ENCODE measurements at regions not wholly inside any gene's neighbourhood (a gene's known extent, or its start where the extent isn't known, plus 50 kb on each side); places are given as distances from the start of the nearest gene placed in this dataset.

GRCh38 chr3:72344647-72345046, 503.6 kb downstream of the SHQ1 start:
- WGBS, 2 experiments (ENCODE audit: extremely low coverage in 1 of 2, insufficient coverage in 1 of 2, insufficient read length in 1 of 2, insufficient replicate concordance in 2 of 2, low coverage in 1 of 2, low lambda C conversion rate in 2 of 2, missing lambda C conversion rate in 1 of 2): 81% methylated on average over 6 of the region's 6 CpGs; no CpG with 5 or more reads in 1 of the 2 experiments
- peaks cover 0 to 4% (median 0%) of the 10 kb centered on the region in 4 experiments; a peak in 2 of 7 replicates for H3K4me1 ChIP-seq (replicated peaks in 1 of 4; ENCODE audit: control insufficient read depth in 3 of 4, insufficient read depth in 4 of 4, low read length in 3 of 4)

More at GRCh38 chr3:72344647-72345046, 503.6 kb downstream of the SHQ1 start:
- no peak for FAIRE-seq
- no peak overlapping the region for H4K91ac ChIP-seq (replicated peaks; ENCODE audit: insufficient read length, low read length)
- H3K14ac ChIP-seq (ENCODE audit: insufficient read length): no peak overlapping the region
- H2BK5ac ChIP-seq (ENCODE audit: low read depth, low read length): no peak overlapping the region
- ChIA-PET POLR2A (ENCODE audit: partially characterized antibody) (no interaction called here), CTCF (ENCODE audit: partially characterized antibody) (interaction anchor here (1.3 kb wide), 1 partner anchor 11 kb away, joined by 3 read pairs; no protein-coding TSS in a partner anchor)
- H2BK20ac ChIP-seq (ENCODE audit: low read length): no peak overlapping the region
- H3K4me2 ChIP-seq (ENCODE audit: insufficient read depth in 1 of 2, low read depth in 2 of 2, low read length in 2 of 2): no peak overlapping the region
- no peak overlapping the region for H2BK15ac ChIP-seq (ENCODE audit: low read length)
- no peak overlapping the region for H3K27ac ChIP-seq (ENCODE audit: low read depth, low read length)
- H3K9me3 ChIP-seq (ENCODE audit: insufficient read depth in 2 of 2, low read depth in 1 of 2, low read length in 1 of 2): 0 out of 4 replicates have a peak, but pooled peaks cover 0 to 3% of the 10 kb centered on the region in 2 experiments
- H3K23ac ChIP-seq (ENCODE audit: insufficient read length): no peak overlapping the region
- DNase-seq (ENCODE audit: low read depth in 1 of 2, low spot score in 2 of 2): no peak
- no peak overlapping the region for H2BK12ac ChIP-seq (ENCODE audit: low read depth, low read length)
- no peaks in the 10 kb centered on the region for H3K79me1 ChIP-seq (ENCODE audit: low read depth, low read length)
- no peak overlapping the region for H4K5ac ChIP-seq (ENCODE audit: insufficient read length, low read depth, low read length)
- H3K27me3 ChIP-seq (replicated peaks in 1 of 4; ENCODE audit: control insufficient read depth in 3 of 4, extremely low read depth in 1 of 4, insufficient read depth in 3 of 4, low read length in 3 of 4): no peaks in the 10 kb centered on the region
- no peak overlapping the region for H3K18ac ChIP-seq (ENCODE audit: extremely low read depth, low read length)
- H3K4me3 ChIP-seq (ENCODE audit: extremely low read depth in 1 of 4, insufficient read depth in 2 of 4, low read depth in 3 of 4, low read length in 4 of 4): no peak overlapping the region
- no peak overlapping the region for H2AFZ ChIP-seq (ENCODE audit: low read length)
- no peaks in the 10 kb centered on the region for H3K79me2 ChIP-seq (ENCODE audit: control insufficient read depth in 1 of 2, insufficient read depth in 2 of 2, low read length in 2 of 2)
- H3K23me2 ChIP-seq (ENCODE audit: low read depth, low read length): no peaks in the 10 kb centered on the region
- no peak overlapping the region for H3K4ac ChIP-seq (replicated peaks; ENCODE audit: insufficient read length, low read depth, low read length)
- no peak overlapping the region for H2BK120ac ChIP-seq (replicated peaks; ENCODE audit: low read depth, low read length)
- TF ChIP-seq MAFK (IDR thresholded peaks at IDR 0.05; ENCODE audit: low read depth, low read length) (no peak), MAX (IDR thresholded peaks at IDR 0.05) (no peak), RBBP5 (IDR thresholded peaks at IDR 0.05; ENCODE audit: borderline replicate concordance, low read depth, low read length) (no peak), CEBPB (IDR thresholded peaks at IDR 0.05; ENCODE audit: low read depth, low read length) (no peak), EP300 (IDR thresholded peaks at IDR 0.05; ENCODE audit: borderline replicate concordance in 1 of 2, low read depth in 2 of 2, low read length in 2 of 2) (no peak), PHF8 (conservative IDR thresholded peaks at IDR 0.05; ENCODE audit: low read depth, low read length) (no peak)
- H4K20me1 ChIP-seq (replicated peaks in 1 of 2; ENCODE audit: control insufficient read depth in 1 of 2, insufficient read depth in 2 of 2, low read length in 2 of 2): no peaks in the 10 kb centered on the region
- no peak overlapping the region for H3K56ac ChIP-seq (replicated peaks; ENCODE audit: insufficient read length, low read depth, low read length)
- H3K36me3 ChIP-seq (ENCODE audit: control insufficient read depth in 2 of 4, insufficient read depth in 4 of 4, low read length in 3 of 4): no peaks in the 10 kb centered on the region
- no peak overlapping the region for H2AK5ac ChIP-seq (ENCODE audit: low read depth, low read length)
- no peak overlapping the region for H3K9ac ChIP-seq (replicated peaks in 1 of 4; ENCODE audit: extremely low read depth in 1 of 4, low read depth in 3 of 4, low read length in 3 of 4)
- H4K8ac ChIP-seq (ENCODE audit: extremely low read depth, insufficient read depth, low read length): no peak overlapping the region

Data from H1 (cell line).